Activated CD4-positive, alpha-beta T cell treated with anti-CD3 and anti-CD28 coated beads, Interleukin-2, amount 50 U/mL, for 1 hour (primary cell): ENCODE measurements at regions not wholly inside any gene's neighbourhood (a gene's known extent, or its start where the extent isn't known, plus 50 kb on each side); places are given as distances from the start of the nearest gene placed in this dataset.

ENCODE experiments used
- DNase-seq: peaks from one replicate; pipeline ENCODE4 v3.0.0-alpha.2; 2020

DNA sequence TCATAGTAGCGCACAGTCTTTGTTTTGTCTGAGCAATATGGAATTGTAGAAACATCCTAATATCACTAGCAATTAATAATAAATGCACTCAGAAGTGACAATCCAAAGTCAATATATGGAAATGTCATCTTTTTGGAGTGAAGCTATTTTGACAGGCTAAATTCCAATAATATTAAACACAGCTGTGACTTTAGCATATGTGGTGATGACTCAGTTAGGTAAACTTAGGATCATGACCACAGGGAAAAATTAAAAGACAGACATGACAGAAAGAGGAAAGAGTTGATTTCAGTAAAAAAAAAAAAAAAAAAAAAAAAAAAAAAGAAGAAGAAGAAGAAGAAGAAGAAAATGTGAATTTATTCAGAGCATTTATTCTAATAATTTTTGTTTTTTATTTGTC lies 1165.7 kb downstream of the NLGN4Y start:
- DNase-seq, result no peak

DNA sequence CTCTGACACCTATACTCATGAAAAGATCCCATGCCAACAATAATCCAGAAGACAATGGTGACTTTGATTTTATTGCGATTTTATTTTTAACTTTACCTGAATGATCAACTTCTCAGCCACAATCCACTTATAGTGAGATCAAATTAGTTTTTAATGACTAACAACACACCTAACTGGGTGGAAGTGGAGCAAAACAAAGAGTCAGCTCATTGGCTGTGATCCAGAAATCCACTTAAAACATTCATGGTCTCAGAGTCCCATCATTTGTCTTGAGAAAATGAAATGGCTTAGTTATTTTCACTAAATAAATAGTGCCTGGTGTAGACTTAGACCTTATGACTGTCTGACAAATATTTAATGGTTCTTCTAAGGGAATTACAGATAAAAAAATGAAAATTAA lies 1177.8 kb downstream of the NLGN4Y start:
- DNase-seq, result no peak

DNA sequence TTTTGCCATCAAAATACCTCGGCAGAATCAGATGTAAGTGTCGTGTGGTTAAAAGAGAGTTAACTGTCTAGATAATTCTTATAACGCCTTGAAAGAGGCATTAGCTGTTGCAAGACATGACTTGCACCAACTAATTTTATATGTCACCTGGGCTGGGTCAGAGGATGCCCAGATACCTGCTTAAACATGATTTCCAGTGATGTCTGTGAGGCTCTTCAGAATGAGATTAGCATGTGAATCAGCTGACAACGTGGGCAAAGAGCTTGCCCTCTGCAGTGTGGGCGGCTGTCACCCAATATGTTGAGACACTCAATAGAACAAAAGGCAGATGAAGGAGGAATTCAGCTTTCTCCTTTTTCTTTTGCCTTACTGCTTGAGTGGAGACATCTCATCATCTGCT lies 1180.6 kb downstream of the NLGN4Y start:
- no peak for DNase-seq

DNA sequence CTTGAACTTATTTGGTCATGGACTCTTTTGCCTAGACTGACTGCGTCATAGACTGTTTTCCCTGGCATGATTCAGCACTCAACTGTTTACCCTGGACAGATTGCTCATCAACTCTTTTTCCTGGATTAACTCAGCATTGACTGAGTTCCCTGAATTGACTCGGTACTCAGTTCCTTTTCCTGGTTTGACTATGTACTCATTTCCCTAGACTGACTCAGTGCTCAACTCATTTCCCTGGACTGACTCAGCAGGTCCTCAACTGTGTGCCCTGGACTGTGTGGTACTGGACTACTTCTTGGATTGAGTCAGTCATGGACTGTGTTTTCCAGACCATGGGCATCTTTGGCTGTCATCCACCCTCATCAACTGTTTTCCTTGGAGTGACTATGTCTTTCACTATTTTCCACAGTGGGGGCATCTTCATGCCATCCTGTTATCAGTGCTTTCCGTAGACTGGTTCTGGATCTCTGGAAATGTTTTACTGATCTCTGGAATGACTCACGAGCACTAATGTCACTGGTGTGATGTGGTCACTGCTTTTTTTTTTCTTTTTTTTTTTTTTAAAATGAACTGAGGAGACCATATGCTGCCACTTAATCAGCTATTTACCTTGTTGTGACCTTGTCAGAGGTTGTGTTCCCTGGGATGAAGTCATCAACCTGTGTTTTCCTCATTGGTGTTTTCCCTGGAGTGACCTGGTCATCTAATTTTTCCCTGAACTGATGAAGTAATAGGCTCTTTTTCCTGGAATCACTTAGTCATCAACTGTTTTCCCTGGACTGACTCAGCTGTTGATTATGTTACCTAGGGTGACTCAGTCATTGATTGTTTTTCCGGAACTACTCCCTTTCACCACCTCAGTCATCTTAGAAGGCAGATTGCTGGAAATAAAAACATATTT lies 1225.5 kb downstream of the NLGN4Y start:
- no peak for DNase-seq

DNA sequence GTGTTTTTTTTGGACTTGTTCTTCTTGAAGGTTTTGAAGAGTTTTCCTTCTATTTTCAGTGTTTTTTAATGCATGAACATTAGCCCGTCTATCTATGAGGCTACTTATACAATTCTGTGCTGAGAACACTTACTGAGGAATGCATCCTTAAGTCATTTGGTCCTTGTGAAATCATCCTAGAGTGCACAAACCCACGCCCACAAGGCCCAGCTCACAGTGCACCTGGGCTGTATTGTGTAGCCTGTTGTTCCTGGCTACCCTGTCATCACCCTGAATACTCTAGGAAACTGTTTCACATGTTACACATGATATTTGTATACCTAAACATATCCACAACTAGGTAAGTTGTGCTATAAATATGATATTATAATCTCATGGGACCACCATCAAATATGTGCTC lies 1226.7 kb downstream of the NLGN4Y start:
- no peak for DNase-seq

DNA sequence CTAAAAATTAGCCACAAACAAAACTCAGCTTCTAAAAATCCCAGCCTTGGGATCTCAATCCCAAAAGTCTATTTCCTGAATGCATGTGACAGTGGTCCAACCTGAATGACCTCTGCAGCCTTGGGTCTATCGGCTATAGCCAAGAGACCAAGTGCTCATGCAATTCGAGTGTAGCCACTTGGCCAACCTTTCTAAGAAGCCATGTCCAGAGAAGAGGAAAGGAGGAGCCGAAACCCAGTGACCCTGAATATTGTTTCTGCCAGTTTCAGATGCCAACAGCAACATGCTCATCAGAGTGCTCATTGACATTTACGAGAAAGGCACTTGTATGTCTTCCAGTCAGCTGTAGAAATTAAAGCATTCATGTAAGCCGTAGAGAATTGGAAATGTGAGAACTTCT lies 1231.9 kb downstream of the NLGN4Y start:
- DNase-seq, result no peak

DNA sequence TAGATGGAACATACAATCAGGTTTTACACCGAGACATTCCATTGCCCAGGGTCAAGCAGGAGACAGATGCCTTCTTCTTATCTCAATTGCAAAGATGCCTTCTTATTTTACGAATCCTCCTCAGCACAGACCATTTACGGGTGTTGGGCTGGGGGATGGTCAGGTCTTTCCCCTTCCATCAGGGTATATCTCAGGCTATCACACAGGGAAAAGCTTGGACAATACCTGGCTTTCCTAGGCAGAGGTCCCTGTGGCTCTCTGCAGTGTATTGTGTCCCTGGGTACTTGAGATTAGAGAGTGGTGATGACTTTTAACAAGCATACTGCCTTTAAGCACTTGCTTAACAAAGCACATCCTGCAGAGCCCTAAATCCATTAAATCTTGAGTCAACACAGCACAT lies 1249.2 kb downstream of the NLGN4Y start:
- no peak for DNase-seq

DNA sequence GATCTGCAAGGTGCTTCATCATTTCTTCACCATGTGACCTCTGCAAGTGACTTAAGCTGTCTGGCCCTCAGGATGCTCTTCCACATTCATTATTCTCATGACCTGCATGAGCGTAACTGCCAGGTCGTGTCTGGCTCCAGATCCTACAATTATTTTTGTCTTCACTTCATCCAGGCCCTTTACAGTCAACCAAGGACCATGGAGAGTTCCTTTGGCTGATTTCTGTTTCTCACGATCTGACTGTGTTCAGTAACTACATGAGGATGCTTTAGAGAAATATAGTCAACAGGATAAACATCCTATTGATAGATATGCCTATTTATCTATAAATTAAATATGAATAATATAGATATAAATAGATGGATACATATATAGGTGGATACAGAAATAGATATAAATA lies 1251.6 kb downstream of the NLGN4Y start:
- no peak for DNase-seq

DNA sequence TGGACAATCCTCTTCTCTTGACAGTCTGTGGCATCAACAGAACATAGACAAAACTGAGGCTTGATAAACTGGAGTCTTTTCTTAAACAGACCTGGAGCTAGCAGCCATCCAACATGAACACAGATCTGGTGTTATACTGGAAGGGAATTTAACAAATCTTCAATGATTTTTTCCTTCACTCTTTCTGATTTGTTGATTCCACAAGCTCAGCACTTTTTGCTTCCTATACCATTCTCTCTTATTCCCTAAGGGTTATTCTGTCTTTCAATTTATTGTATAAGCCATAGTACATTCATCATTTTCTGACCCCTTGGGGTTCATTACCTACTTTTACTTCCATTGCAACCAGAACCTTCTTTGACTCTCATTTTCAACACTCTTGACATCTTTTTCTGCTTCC lies 1255.6 kb downstream of the NLGN4Y start:
- DNase-seq, result no peak

DNA sequence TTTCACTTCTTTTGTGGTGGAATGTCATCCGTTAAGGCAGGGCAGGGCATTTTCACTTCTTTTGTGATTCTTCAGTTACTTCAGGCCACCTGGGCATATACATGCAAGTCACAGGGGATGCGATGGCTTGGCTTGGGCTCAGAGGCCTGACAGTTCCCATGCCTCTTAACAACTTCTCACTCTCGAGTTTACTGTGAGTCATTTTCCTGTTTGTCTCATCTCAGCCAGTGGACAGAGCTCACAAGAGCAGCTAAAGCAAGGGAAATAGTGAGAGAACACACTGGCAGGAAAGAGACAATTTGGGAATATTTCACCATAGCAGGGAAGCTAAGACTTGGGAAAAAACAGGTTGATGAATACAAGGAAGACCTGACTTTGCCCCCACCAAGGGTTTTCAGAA lies 1275.7 kb downstream of the NLGN4Y start:
- no peak for DNase-seq

DNA sequence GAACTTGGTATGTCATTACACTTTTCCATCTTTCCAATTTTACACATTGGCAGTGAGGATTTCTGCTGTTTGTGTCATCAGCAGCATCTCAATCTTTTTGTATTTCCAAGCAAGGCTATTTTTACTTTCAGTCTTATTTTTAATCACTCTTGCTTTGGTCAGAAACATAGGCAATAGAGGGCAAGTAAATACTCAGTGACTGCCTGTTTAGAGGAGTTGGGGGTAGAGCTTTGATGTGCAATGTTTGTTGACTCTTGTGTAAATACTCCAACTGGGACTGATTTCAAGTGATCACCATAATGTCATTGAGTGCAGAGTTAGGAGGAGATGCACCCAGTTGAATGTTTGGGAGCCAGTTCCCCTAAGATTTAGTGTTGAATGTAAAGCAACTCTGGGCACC lies 1281.7 kb downstream of the NLGN4Y start:
- DNase-seq, result no peak

DNA sequence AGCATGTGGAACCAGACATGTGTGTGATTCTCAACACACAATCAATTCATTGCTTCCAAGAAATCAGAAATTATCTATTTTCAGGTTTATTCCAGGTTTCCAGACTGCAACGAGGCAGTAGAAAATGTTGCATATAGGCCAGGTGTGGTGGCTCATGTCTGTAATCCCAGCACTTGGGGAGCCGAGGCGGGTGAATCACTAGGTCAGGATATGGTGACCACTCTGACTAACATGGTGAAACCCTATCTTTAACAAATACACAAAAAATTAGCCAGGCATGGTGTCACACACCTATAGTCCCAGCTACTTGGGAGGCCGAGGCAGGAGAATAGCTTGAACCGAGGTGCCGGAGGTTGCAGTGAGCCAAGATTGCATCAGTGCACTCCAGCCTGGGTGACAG lies 1289.9 kb downstream of the NLGN4Y start:
- DNase-seq, result no peak
